HUDEP-2 (cell line): ENCODE measurements at regions not wholly inside any gene's neighbourhood (a gene's known extent, or its start where the extent isn't known, plus 50 kb on each side); places are given as distances from the start of the nearest gene placed in this dataset.
A peak's percentile ranks its signal among the peaks of the same experiment; 100 is the strongest.

Experiments used
- DNase-seq, 76 experiments: peaks; one replicate each; lab custom pipeline; 2025; ENCODE audit not compliant: unreplicated experiment in 76 of 76; lab: John Stamatoyannopoulos, UW

DNA sequence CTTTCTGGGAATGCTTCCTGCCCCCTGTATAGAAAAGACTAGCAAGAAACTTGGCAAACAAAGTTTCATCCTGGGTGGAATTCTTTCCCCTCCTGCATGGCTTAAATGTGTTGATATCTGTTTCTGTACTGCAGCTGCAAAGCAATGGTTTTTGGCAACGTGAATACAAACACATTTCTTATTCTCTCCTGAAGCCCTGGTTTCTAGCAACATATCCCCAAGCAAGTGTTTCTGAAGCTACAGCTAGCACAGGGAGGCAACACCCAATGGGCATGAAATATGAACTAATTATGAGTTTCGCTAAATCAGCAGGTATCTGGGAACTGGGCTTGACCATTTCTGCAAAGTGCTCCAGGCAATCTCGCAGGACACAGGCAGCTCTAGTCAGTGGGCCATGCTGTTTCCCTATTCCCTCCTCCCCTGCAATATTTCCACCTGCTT is 392.3 kb upstream of the TMPO start:
- no peak for DNase-seq

DNA sequence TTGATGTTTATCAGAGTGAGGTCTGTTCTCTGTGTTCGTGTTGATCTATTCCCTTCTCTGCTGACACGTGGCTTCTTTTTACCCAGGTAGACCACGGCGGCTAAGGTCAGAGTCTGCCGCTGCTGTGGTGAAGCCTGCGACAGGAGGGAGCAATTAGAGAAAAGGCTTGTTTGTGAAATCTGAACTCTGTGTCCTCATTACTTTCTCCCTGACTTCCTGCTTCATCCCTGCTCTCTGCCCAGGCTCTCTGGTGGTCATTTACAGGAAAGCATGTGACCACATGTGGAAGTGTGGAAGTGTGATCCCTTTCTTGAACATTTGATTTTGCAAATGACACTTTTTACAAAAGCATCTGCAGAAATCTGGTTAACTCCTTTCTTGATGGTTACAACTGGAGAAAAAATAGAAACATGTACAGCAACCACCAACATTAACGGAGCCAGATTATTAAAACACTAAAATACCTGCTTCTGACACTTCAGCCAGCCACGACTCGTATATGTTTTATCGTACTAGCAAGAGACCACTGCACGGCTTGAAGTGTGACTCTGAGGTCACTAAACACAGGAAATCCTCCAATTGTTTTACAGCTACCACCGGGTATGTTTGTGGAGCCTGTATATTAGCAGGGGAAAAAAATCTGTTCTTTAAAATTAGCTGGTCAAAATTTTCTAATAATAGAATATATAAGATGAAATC is 388.6 kb upstream of the TMPO start:
- DNase-seq, result no peak

DNA sequence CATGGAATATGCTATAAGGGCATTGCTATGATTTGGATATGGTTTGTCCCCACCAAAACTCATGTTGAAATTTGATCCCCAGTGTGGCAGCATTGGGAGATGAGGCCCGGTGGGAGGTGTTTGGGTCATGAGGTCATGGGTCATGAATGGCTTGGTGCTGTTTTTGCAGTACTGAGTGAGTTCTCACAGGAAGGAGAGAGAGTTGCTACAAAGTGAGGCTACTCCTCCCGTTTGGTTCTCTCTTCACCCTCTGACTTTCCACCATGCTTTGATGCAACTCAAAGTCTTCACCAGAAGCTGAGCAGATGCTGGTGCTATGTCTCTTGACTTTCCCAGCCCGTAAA is 388.1 kb upstream of the TMPO start:
- no peak for DNase-seq

DNA sequence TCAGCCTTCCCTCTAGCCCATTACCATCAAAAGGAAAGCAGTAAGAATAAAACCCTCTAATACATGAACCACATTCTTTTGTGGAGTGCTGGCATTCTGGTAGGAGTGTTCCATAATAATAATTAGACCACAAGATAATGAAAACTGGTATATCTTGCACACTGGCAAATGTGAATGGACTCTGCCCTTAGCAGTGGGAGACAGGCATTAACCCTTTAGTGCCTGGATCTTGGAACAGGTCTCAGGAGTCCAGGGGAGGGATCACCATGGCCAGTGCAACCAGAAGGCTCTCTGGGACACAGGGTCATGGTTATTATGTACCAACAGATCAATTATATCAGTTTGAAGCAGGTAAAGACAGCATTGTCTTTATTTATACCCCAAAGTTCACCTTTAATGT is 387.5 kb upstream of the TMPO start:
- DNase-seq, result no peak

- DNase-seq, result no peak
These were observed 378.8 kb upstream of the TMPO start for GRCh38 chr12:98136544-98136943.

GRCh38 chr12:98137278-98137677 is 378.1 kb upstream of the TMPO start:
- no peak for DNase-seq

DNA sequence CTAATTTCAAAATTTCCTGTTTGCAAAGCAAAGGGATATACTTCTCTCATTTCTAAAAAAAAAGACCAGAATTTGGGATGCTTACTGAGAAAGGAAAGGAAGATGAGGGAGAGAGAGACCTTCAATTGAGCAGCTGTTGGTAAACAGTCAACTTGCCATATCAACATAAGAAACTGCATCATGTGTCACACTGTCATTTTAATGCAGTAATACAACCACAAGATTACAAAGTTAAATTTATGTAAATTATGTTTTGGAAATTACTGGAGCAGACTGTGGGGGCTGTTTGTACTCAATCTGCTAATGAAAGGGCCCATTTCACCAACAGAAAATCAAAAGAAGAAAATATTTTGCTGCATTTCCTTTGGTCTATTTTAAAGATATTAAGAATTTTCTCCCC is 370.4 kb upstream of the TMPO start:
- DNase-seq, result no peak

GRCh38 chr12:98146043-98146442 is 369.3 kb upstream of the TMPO start:
- no peak for DNase-seq

GRCh38 chr12:98146487-98146886 is 368.9 kb upstream of the TMPO start:
- DNase-seq, result no peak

- DNase-seq, result no peak
These were observed 366.1 kb upstream of the TMPO start for GRCh38 chr12:98149270-98149669.

DNA sequence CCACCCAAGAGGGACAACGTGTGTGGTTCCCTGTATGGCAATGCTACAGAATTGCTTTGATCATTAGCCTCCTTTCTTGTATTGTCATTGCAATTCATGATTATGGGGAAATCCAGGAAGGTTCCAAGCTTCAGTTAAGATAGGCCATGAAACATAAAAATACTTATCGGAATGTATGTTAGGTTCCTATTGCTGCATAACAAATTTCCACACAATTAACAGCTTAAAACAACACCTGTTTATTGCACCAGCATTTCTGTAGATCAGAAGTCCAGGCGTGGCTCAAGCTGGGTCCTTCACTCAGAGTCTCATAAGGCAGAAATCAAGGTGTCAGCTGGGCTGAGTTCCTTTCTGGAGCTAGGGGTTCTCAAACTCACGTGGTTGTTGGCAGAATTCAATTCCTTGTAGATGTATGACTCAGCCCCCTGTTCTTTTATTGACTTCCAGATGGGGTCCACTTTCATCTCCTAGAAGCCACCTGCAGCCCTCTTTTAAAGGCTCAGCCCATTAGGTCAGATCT is 365.6 kb upstream of the TMPO start:
- no peak for DNase-seq

DNA sequence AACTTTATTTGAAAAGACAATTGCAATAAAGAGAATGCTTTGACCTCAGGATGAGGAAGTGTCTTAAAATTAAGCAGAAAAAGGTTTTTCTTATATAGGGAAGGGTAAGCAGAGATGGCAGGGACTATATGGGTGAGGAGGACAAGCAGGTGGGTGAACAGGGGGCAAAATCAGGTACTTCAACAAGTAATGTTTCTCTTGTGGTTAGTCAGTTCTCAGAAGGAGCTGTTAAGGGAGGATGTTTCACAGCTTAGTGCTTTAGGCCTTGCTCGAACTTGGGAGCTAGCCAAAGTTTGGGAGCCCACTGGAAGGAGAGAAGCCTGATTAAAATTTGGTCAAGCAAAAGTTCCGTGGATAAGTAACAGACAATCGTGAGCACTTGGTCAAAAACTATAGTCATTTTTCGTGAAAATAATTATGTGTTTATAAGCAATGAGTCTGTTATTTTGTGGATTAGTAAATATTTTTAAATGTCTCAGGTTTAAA is 364.2 kb upstream of the TMPO start:
- no peak for DNase-seq

DNA sequence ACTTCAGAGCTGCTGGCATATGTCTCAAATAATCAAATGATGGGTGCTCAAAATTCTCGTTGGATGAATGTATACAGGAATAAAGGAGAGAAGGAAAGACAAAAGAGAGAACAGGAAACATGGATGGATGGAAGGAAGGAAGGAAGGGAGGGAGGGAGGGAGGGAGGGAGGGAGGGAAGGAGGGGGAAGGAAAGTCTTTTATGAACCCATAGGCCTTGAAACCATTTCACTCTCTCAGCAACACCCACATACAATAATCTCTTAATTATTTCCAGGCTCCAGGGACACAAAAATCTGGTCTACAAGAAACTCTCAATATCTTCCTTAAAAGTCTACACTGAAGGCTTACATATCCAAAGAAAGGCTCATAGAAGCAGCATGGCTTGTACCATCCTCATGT is 363.4 kb upstream of the TMPO start:
- DNase-seq, result no peak

- peak in 3 of 76 experiments; percentile 1 for DNase-seq
These were observed 360.5 kb upstream of the TMPO start for GRCh38 chr12:98154850-98155249.

DNA sequence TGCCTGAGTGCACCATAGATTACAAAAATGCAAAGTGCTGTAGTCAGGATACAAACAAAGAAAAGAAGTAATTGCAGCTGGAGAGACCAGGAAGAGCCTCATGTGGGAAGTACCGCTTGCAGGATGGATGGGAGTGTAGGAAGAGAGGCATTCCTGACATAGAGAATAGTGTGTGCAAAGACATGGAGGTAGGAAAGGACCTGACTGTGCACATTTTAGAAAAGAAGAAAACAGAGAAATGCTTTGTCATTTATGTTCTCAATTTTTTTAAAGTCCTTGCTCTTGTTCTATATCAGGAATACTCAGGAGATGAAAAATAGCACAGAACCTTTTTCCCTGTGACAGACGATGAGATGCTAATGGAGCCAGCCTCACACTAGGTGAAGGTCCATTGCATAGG is 358.7 kb upstream of the TMPO start:
- no peak for DNase-seq

GRCh38 chr12:98162906-98163678 is 352.3 kb upstream of the TMPO start:
- no peak for DNase-seq

DNA sequence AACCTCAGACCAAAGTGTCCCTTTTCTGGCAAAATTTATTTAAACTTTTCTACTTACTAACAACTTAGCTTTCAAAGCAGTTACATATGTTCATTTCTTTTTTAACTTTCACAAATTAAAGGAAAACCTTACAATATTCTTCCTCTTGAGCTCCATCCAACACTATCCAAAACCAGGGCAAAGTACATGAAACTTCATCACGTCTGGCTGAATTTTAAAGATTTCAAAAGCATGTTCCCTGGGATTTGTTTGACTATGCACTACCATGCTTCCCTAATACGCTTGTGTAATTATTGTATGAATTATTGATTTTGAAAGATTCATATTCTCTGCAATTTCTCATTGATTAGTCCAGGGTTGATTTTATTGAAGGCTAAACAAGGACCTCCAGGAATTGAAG is 343.1 kb upstream of the TMPO start:
- DNase-seq, result no peak

- DNase-seq, result no peak
These were observed 342.6 kb upstream of the TMPO start for GRCh38 chr12:98172801-98173200.

GRCh38 chr12:98173773-98174427 is 341.5 kb upstream of the TMPO start:
- no peak for DNase-seq

DNA sequence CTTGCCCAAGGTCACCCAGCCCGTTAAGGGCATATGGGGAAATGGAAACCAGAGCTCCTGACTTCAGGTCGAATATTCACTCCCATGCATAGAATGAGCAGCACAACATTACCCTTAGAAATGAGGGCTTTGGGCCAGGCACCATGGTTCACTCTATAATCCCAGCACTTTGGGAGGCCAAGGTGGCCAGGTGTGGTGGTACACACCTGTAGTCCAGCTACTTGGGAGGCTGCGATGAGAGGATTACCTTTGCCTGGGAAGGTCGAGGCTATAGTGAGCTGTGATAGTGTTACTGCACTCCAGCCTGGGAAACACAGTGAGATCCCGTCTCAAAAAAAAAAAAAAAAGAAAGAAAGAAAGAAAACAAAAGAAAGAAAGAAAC is 341.0 kb upstream of the TMPO start:
- DNase-seq, result no peak

- no peak for DNase-seq
These were observed 337.3 kb upstream of the TMPO start for GRCh38 chr12:98178126-98178525.

DNA sequence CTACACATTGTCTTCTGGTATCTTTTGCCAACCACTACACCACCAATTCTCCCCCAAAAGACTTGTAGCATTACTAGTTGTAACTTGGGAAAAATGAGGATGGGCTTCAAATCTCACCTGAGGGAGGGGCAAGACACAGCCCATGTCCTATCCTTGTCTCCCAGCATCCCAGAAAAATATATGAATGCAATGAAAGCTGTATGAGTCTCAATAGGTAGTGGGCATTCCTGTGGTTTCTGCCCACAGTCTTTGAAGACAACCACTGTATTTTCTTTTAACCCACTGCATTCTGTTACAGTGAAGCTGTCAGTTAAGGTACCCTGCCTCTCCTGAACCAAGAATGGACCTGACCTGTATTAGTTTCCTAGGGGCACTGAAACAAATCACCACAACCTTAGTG is 336.2 kb upstream of the TMPO start:
- no peak for DNase-seq
